ENCODE measurements at regions not wholly inside any gene's neighbourhood (a gene's known extent, or its start where the extent isn't known, plus 50 kb on each side); places are given as distances from the start of the nearest gene placed in this dataset.
"Not testable (repeated sequence)": the region's sequence is repeated elsewhere in the genome, so short reads cannot be mapped to it uniquely, and the experiment has no call there.

GRCh38 chr3:198145231-198145784 lies 185.3 kb downstream of the LMLN start:
- H3K27me3 Mint-ChIP-seq; H3K4me1 Mint-ChIP-seq (ENCODE audit: unreplicated experiment); DNase-seq (ENCODE audit: extremely low spot score, unreplicated experiment); H3K36me3 Mint-ChIP-seq; H3K9me3 Mint-ChIP-seq; H3K27ac Mint-ChIP-seq; H3K4me3 Mint-ChIP-seq: not testable (repeated sequence)

GRCh38 chr3:198146070-198146469 lies 186.1 kb downstream of the LMLN start:
- DNase-seq (ENCODE audit: extremely low spot score, unreplicated experiment): not testable (repeated sequence)

GRCh38 chr3:198146559-198147164 lies 186.6 kb downstream of the LMLN start:
- not testable (repeated sequence) for H3K9me3 Mint-ChIP-seq; DNase-seq (ENCODE audit: extremely low spot score, unreplicated experiment); H3K4me3 Mint-ChIP-seq; H3K4me1 Mint-ChIP-seq (ENCODE audit: unreplicated experiment); H3K36me3 Mint-ChIP-seq; H3K27ac Mint-ChIP-seq
- H3K27me3 Mint-ChIP-seq: peaks cover 10% of the 10 kb centered on the region

More at GRCh38 chr3:198146070-198146469, 186.1 kb downstream of the LMLN start:
- H3K4me1 Mint-ChIP-seq (ENCODE audit: unreplicated experiment); H3K27me3 Mint-ChIP-seq; H3K4me3 Mint-ChIP-seq; H3K9me3 Mint-ChIP-seq; H3K36me3 Mint-ChIP-seq; H3K27ac Mint-ChIP-seq: not testable (repeated sequence)

- H3K4me3 Mint-ChIP-seq; H3K27ac Mint-ChIP-seq; H3K4me1 Mint-ChIP-seq (ENCODE audit: unreplicated experiment); DNase-seq (ENCODE audit: extremely low spot score, unreplicated experiment); H3K36me3 Mint-ChIP-seq; H3K9me3 Mint-ChIP-seq: not testable (repeated sequence)
- H3K27me3 Mint-ChIP-seq: peaks cover 11% of the 10 kb centered on the region
These were observed 187.2 kb downstream of the LMLN start for GRCh38 chr3:198147213-198147612.

- H3K9me3 Mint-ChIP-seq; DNase-seq (ENCODE audit: extremely low spot score, unreplicated experiment); H3K27ac Mint-ChIP-seq; H3K4me1 Mint-ChIP-seq (ENCODE audit: unreplicated experiment); H3K4me3 Mint-ChIP-seq; H3K36me3 Mint-ChIP-seq: not testable (repeated sequence)
- peak; percentile 30 for TF ChIP-seq CTCF (conservative IDR thresholded peaks at IDR 0.05)
- peaks cover 11% of the 10 kb centered on the region for H3K27me3 Mint-ChIP-seq
These were observed 188.0 kb downstream of the LMLN start for GRCh38 chr3:198147993-198148392.

GRCh38 chr3:198149904-198150303 lies 189.9 kb downstream of the LMLN start:
- H3K27me3 Mint-ChIP-seq: peaks cover 11% of the 10 kb centered on the region
- H3K27ac Mint-ChIP-seq; DNase-seq (ENCODE audit: extremely low spot score, unreplicated experiment); H3K36me3 Mint-ChIP-seq; H3K4me3 Mint-ChIP-seq; H3K4me1 Mint-ChIP-seq (ENCODE audit: unreplicated experiment); H3K9me3 Mint-ChIP-seq: not testable (repeated sequence)

GRCh38 chr3:198151867-198152266 lies 191.8 kb downstream of the LMLN start:
- H3K36me3 Mint-ChIP-seq: not testable (repeated sequence)

GRCh38 chr3:198155771-198156170 lies 195.8 kb downstream of the LMLN start:
- H3K4me3 Mint-ChIP-seq, H3K27ac Mint-ChIP-seq: not testable (repeated sequence)

More at GRCh38 chr3:198151867-198152266, 191.8 kb downstream of the LMLN start:
- not testable (repeated sequence) for H3K9me3 Mint-ChIP-seq; H3K27ac Mint-ChIP-seq; H3K4me3 Mint-ChIP-seq; DNase-seq (ENCODE audit: extremely low spot score, unreplicated experiment); H3K4me1 Mint-ChIP-seq (ENCODE audit: unreplicated experiment)
- H3K27me3 Mint-ChIP-seq: peaks cover 11% of the 10 kb centered on the region

GRCh38 chr3:198157231-198157868 lies 197.3 kb downstream of the LMLN start:
- DNase-seq (ENCODE audit: extremely low spot score, unreplicated experiment); H3K27ac Mint-ChIP-seq: not testable (repeated sequence)
- peak; percentile 45 for TF ChIP-seq CTCF (conservative IDR thresholded peaks at IDR 0.05)

More at GRCh38 chr3:198155771-198156170, 195.8 kb downstream of the LMLN start:
- not testable (repeated sequence) for DNase-seq (ENCODE audit: extremely low spot score, unreplicated experiment); H3K36me3 Mint-ChIP-seq; H3K9me3 Mint-ChIP-seq; H3K27me3 Mint-ChIP-seq; H3K4me1 Mint-ChIP-seq (ENCODE audit: unreplicated experiment)

GRCh38 chr3:198158007-198158406 lies 198.0 kb downstream of the LMLN start:
- not testable (repeated sequence) for H3K27me3 Mint-ChIP-seq; H3K9me3 Mint-ChIP-seq; H3K36me3 Mint-ChIP-seq; H3K27ac Mint-ChIP-seq; DNase-seq (ENCODE audit: extremely low spot score, unreplicated experiment); H3K4me1 Mint-ChIP-seq (ENCODE audit: unreplicated experiment)
- peak overlapping the region; percentile 75 for H3K4me3 Mint-ChIP-seq

More at GRCh38 chr3:198157231-198157868, 197.3 kb downstream of the LMLN start:
- not testable (repeated sequence) for H3K9me3 Mint-ChIP-seq; H3K27me3 Mint-ChIP-seq; H3K4me3 Mint-ChIP-seq; H3K4me1 Mint-ChIP-seq (ENCODE audit: unreplicated experiment); H3K36me3 Mint-ChIP-seq

Data from type B pancreatic cell (in vitro differentiated cells).